Gastroesophageal sphincter (tissue), 4 donors: ENCODE measurements at regions not wholly inside any gene's neighbourhood (a gene's known extent, or its start where the extent isn't known, plus 50 kb on each side); places are given as distances from the start of the nearest gene placed in this dataset.
"Not testable (repeated sequence)": the region's sequence is repeated elsewhere in the genome, so short reads cannot be mapped to it uniquely, and the experiment has no call there.

Source experiments
- ATAC-seq: fragments of 150-250 bp; one replicate; pipeline ENCODE4 v1.9.1; 2016; ENCODE audit warnings: mild to moderate bottlenecking, moderate library complexity
- H3K27ac ChIP-seq, 4 donors: fragments of 200-600 bp; sonication (generic) in 3 of 4; 1 replicate in 3 of 4; 2 replicates in 1 of 4; pipeline ENCODE4 v1.5.1; 2016 to 2019
- H3K27me3 ChIP-seq: fragments of 200-600 bp; sonication (generic); one replicate; pipeline ENCODE4 v1.5.1; 2019
- H3K36me3 ChIP-seq, 2 donors: fragments of 200-600 bp; sonication (generic); one replicate each; pipeline ENCODE4 v1.5.1; 2019; ENCODE audit warnings: control low read depth in 1 of 2
- H3K4me1 ChIP-seq, 3 donors: fragments of 200-600 bp; sonication (generic); 1 replicate in 2 of 3; 2 replicates in 1 of 3; pipeline ENCODE4 v1.5.1; 2016 to 2019; ENCODE audit warnings: control low read depth in 2 of 3
- H3K4me3 ChIP-seq, 2 donors: fragments of 200-600 bp; sonication (generic); one replicate each; pipeline ENCODE4 v1.5.1; 2019; ENCODE audit warnings: mild to moderate bottlenecking in 1 of 2, moderate library complexity in 1 of 2
- H3K9me3 ChIP-seq, 3 donors: fragments of 200-600 bp; sonication (generic); one replicate each; pipeline ENCODE4 v1.5.1; 2017 to 2019; ENCODE audit warnings: control low read depth in 2 of 3
- CTCF ChIP-seq, 4 experiments: fragments of 200-600 bp in 2 of 4; fragments of 450-650 bp in 2 of 4; sonication (generic) in 1 of 4; IDR thresholded peaks; one replicate each; pipeline ENCODE4 v1.5.1; 2017 to 2019; ENCODE audit warnings: antibody characterized with exemption in 4 of 4, mild to moderate bottlenecking in 2 of 4, moderate library complexity in 2 of 4
- EP300 ChIP-seq: sonication (generic); formaldehyde crosslinking; IDR thresholded peaks from one replicate; pipeline ENCODE4 v1.6.1; 2017; ENCODE audit warnings: antibody characterized with exemption, mild to moderate bottlenecking
- POLR2A ChIP-seq, 2 donors: fragments of 450-650 bp; IDR thresholded peaks; one replicate each; pipeline ENCODE4 v1.6.1; 2017; ENCODE audit warnings: antibody characterized with exemption in 2 of 2, mild to moderate bottlenecking in 2 of 2, moderate library complexity in 1 of 2
- POLR2AphosphoS5 ChIP-seq: sonication (generic); formaldehyde crosslinking; IDR thresholded peaks from one replicate; pipeline ENCODE4 v1.6.1; 2017; ENCODE audit warnings: antibody characterized with exemption
- WGBS, 2 donors: methylation state at CpG; one replicate each; pipeline ENCODE4 v1.1.5; 2018; ENCODE audit warnings: low coverage in 1 of 2; 5-methylcytosine and 5-hydroxymethylcytosine counted together

- no peak overlapping the region for H3K4me3 ChIP-seq
- no peak for ATAC-seq
- 83 to 86% methylated on average over 2 of the region's 2 CpGs for WGBS, 2 donors
- H3K27ac ChIP-seq: no peak overlapping the region
- no peaks in the 10 kb centered on the region for H3K27me3 ChIP-seq
- H3K36me3 ChIP-seq: no peaks in the 10 kb centered on the region
- peaks cover 0 to 19% (median 0%) of the 10 kb centered on the region in 3 donors for H3K9me3 ChIP-seq
- no peaks in the 10 kb centered on the region for H3K4me1 ChIP-seq
- TF ChIP-seq EP300 (no peak), POLR2A (IDR thresholded peaks at IDR 0.05) (no peak), CTCF (IDR thresholded peaks at IDR 0.05) (no peak), POLR2AphosphoS5 (no peak)
These were observed 90.1 kb downstream of the TEX36 start for GRCh38 chr10:125592897-125593296.

GRCh38 chr10:125591886-125592285 is 91.1 kb downstream of the TEX36 start:
- ATAC-seq: no peak
- no peak for TF ChIP-seq POLR2A (IDR thresholded peaks at IDR 0.05)
- TF ChIP-seq POLR2AphosphoS5: no peak
- no peak for TF ChIP-seq EP300
- TF ChIP-seq CTCF (IDR thresholded peaks at IDR 0.05): no peak
- Histone ChIP-seq H3K27ac (no peak overlapping the region), H3K4me1 (no peaks in the 10 kb centered on the region), H3K27me3 (no peaks in the 10 kb centered on the region), H3K9me3 (peaks cover 0 to 19% (median 0%) of the 10 kb centered on the region in 3 donors), H3K4me3 (no peak overlapping the region), H3K36me3 (no peaks in the 10 kb centered on the region)
- WGBS, 2 donors: 50 to 73% methylated on average over 3 to 5 of the region's 7 CpGs

- WGBS, 2 donors: 79 to 83% methylated on average over 3 to 4 of the region's 8 CpGs
- ATAC-seq, H3K27ac ChIP-seq, H3K4me1 ChIP-seq, H3K27me3 ChIP-seq, H3K36me3 ChIP-seq, H3K9me3 ChIP-seq, H3K4me3 ChIP-seq: not testable (repeated sequence)
These were observed 94.2 kb downstream of the TEX36 start for GRCh38 chr10:125588738-125589137.

GRCh38 chr10:125584954-125585353 is 98.0 kb downstream of the TEX36 start:
- ATAC-seq: no peak
- H3K4me3 ChIP-seq: no peak overlapping the region
- H3K27ac ChIP-seq: no peak overlapping the region
- H3K4me1 ChIP-seq: no peaks in the 10 kb centered on the region
- WGBS, 2 donors: 80 to 87% methylated on average over 1 to 4 of the region's 4 CpGs
- H3K36me3 ChIP-seq: no peaks in the 10 kb centered on the region
- TF ChIP-seq CTCF (IDR thresholded peaks at IDR 0.05) (no peak), POLR2A (IDR thresholded peaks at IDR 0.05) (no peak), EP300 (no peak), POLR2AphosphoS5 (no peak)
- no peaks in the 10 kb centered on the region for H3K27me3 ChIP-seq
- H3K9me3 ChIP-seq: no peaks in the 10 kb centered on the region

GRCh38 chr10:125578658-125579315 is 104.2 kb downstream of the TEX36 start:
- H3K4me3 ChIP-seq: no peak overlapping the region
- H3K27ac ChIP-seq: no peak overlapping the region
- no peaks in the 10 kb centered on the region for H3K9me3 ChIP-seq
- H3K4me1 ChIP-seq: peaks cover 0 to 23% (median 3%) of the 10 kb centered on the region in 3 donors
- WGBS, 2 donors: 55 to 75% methylated on average over 5 to 7 of the region's 7 CpGs
- no peaks in the 10 kb centered on the region for H3K36me3 ChIP-seq
- no peak for ATAC-seq
- no peak for TF ChIP-seq EP300
- peak; percentile 60 for TF ChIP-seq POLR2AphosphoS5
- H3K27me3 ChIP-seq: no peaks in the 10 kb centered on the region

GRCh38 chr10:125575843-125576242 is 107.1 kb downstream of the TEX36 start:
- no peaks in the 10 kb centered on the region for H3K36me3 ChIP-seq
- no peak overlapping the region for H3K27ac ChIP-seq
- H3K4me3 ChIP-seq: no peak overlapping the region
- ATAC-seq: no peak
- 80 to 89% methylated on average over 3 of the region's 4 CpGs for WGBS, 2 donors
- TF ChIP-seq POLR2A (IDR thresholded peaks at IDR 0.05) (no peak), EP300 (no peak), POLR2AphosphoS5 (no peak), CTCF (IDR thresholded peaks at IDR 0.05) (no peak)
- H3K4me1 ChIP-seq: peaks cover 0 to 23% (median 3%) of the 10 kb centered on the region in 3 donors
- H3K9me3 ChIP-seq: no peaks in the 10 kb centered on the region
- no peaks in the 10 kb centered on the region for H3K27me3 ChIP-seq
